Stimulated activated CD8-positive, alpha-beta memory T cell treated with anti-CD3 and anti-CD28 coated beads, Interleukin-4, amount 100 ng/mL, for 1 hour (primary cell): ENCODE measurements at regions not wholly inside any gene's neighbourhood (a gene's known extent, or its start where the extent isn't known, plus 50 kb on each side); places are given as distances from the start of the nearest gene placed in this dataset.

Experiments
- DNase-seq, 2 donors: peaks; one replicate each; pipeline ENCODE4 v3.0.0-alpha.2; 2020; ENCODE audit warnings: low read depth in 2 of 2, low spot score in 1 of 2

GRCh38 chr18:71913641-71914040 is 630.5 kb downstream of the CBLN2 start:
- DNase-seq, result no peak

DNA sequence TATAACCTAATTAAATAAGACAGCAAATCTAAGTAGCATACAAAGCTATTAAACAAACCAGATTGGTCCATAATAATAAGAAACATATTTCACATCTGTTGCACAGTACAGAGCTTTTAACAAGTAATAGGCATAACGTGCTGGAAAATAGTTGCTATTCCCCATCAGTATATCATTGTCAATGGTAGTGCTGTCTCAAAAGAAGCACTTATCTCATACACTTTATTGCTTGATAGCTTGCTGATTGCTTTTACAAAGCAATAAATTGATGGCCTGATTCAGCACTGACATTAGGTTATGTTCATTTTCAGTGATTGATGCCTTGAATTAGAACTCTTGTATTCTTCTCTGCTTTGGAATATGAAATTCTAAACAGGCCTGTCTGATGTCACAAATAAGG is 641.7 kb downstream of the CBLN2 start:
- DNase-seq, result no peak

DNA sequence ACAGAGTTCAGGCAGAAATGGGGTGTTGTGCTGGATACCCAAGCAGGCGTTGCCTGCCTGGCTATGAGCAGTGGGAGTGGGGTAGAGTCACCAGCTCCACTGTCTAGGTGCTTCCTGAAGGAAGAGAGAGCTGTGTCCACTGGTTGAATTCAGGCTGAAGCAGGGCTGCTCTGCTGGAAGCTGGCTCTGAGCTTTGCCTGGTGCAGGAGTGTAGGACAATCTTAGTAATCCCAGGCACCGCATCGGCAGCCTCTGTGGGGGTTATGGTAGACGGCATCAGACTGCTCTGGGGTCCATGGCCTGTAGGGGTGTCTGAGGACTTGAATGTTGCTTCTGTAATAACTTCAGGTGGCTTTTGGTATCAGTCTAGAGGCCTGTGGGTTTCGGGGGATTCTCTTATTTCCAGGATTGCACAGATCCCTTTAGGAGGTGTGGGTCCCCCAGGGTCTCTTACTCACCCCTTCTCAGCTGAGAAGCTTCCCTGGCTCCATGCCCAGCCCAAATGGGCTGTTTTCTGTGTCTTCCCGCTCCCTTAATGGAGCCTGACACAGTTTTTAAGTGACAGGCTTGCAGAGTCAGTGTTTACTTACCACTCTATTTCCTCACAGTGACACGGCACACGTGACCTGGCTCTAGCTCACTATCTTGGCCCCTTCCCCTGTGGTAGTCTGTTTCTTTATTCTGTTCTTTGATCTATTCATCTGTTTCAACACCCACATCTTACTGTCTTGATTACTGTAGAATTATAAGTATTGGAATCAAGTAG is 644.3 kb downstream of the CBLN2 start:
- DNase-seq, result no peak

GRCh38 chr18:71899183-71899582 is 645.0 kb downstream of the CBLN2 start:
- DNase-seq, result no peak

DNA sequence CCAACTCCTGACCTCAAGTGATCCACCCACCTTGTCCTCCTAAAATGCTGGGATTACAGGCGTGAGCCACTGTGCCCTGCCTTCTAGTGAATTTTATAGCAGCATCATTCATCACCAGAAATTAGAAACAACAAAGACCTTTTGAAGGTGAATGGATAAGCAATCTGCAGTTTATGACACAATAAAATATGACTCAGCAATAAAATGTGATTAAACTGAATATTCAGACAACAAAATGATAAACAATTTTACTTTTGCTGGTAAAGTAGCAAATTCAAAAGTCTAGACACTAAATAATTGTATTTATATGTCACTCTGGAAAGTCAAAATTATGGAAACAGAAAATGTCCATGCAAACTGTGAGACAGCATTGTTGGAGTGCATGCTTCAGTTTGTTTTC is 656.6 kb downstream of the CBLN2 start:
- no peak for DNase-seq

DNA sequence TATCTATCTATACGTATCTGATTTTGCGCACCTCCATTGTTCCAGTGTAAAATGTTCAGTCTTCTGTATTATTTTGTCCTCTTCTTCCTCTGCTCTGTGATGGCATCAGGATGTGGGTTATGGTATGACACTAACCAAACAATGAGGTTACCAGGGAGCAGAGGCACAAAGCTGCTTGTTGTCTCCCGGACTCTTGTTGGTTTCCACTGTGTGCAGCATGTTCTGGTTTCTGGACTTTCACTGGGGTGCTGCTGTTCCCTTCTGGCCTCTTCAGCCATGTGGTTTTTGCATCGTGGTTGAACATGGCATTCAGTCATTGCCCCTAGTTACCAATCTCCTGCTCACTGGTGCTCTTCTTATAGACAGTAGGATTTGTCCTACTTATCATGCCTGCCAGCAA is 665.9 kb downstream of the CBLN2 start:
- DNase-seq, result no peak

- no peak for DNase-seq
These were observed 670.4 kb downstream of the CBLN2 start for GRCh38 chr18:71873695-71874094.

DNA sequence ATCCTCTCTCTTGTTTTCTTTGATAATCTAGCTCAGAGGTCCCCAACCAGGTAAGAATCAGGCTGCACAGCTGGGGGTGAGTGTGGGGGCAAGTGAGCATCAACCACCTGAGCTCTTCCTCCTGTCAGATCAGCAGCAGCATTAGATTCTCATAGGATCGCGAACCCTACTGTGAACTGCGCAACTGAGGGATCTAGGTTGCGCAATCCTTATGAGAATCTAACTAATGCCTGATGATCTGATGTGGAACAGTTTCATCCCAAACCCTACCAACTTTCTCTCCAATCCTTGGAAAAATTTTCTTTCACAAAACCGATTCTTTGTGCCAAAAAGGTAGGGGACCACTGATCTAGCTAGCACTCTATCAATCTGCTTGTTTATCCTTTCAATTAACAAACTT is 678.3 kb downstream of the CBLN2 start:
- DNase-seq, result no peak

- no peak for DNase-seq
These were observed 693.5 kb downstream of the CBLN2 start for GRCh38 chr18:71850602-71851001.

DNA sequence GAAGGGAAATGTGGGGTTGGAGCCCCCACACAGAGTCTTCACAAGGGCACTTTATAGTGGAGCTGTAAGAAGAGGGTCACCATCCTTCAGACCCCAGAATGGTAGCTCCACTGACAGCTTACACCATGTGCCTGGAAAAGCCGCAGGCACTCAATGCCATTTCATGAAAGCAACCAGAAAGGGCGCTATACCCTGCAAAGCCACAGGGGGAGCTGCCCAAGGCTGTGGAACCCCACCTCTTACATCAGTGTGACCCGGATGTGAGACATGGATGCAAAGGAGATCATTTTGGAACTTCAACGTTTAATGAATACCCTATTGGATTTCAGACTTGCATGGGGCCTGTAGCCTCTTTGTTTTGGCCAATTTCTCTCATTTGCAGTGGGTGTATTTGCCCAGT is 694.7 kb downstream of the CBLN2 start:
- no peak for DNase-seq

- no peak for DNase-seq
These were observed 697.4 kb downstream of the CBLN2 start for GRCh38 chr18:71846716-71847115.

GRCh38 chr18:71844814-71845213 is 699.3 kb downstream of the CBLN2 start:
- no peak for DNase-seq

DNA sequence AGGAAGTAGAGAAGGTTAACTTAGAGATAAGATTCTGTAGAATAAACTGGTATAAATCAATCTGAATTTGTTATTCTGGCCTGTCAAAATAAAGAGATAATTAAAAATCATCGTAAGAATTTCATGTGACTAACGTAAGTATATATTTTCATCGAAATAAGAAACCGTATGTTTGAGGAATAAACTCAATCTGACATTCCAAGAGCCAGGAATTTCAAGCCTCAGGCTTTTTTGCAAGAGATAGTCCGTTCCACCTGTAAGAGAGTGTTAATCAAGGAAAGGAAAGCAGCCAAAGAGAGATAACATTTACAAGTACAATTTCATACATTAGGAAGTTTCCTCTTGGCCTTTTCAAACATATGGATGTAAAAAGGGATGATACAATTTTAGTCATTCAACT is 701.5 kb downstream of the CBLN2 start:
- DNase-seq, result no peak

DNA sequence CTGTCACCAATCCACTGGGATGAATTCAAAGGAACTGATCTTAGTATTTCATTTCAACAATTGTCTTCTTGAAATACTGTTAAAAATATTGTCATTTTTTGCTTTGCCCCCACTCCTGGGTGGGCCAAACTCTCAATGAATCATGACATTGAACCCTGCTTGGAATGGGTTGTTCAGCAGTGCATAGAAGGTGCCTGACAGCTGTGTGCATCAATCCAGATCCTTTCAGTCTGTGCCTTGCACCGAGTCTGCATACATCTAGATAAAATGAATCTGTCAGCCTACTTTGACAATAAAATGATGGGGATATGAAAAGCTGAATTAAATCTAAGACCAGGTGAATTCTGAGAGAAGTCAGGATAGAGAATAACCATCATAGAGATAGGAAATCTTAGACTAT is 706.6 kb downstream of the CBLN2 start:
- no peak for DNase-seq

DNA sequence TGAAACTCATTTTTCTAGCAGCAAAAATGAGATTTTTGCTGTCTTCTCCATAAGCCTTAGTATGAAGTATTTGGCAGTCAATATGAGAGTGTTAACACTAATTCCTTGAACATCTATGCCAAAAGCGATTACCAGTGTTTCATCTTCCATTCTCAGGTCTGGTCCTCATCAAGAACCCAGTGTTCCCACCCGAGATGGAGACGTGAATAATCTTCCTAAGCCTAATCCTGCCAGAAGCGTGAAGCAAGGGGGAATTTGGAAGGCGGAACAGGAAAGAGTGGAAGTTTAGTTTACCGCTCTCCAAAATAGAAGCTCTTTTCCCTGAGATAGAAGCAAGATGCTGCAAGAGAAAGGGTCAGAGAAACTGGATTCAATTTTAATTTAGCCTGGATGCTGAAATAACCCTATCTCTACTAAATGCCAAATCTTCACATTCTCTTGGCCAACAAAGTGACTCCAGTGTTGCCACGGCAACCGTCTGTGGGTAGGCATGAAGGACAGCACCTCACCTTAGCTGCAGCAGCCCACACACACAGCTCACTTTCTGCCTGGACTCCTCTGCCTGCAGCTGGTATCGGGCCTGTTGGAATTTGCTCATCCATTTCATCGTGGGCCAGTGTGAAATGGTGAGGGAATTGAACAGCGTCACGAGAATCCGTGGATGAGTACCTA is 711.1 kb downstream of the CBLN2 start:
- no peak for DNase-seq

GRCh38 chr18:71831039-71831438 is 713.1 kb downstream of the CBLN2 start:
- DNase-seq, result no peak

GRCh38 chr18:71827301-71827700 is 716.8 kb downstream of the CBLN2 start:
- no peak for DNase-seq

DNA sequence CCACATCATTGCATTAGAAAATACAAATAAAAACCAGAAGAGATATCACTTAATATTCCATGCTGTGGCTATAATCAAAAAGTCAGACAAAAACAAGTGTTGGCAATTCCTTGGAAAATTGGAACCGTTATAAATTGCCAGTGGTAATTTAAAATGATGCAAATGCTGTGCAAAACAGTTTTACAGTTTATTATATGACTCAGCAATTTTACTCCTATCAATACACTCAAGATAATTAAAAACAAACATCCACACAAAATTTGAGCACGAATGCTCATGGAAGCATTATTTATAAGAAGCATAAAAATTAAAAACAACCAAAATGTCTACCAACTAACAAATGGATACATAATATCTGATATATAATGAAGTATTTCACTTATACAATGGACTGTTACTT is 728.8 kb downstream of the CBLN2 start:
- no peak for DNase-seq

DNA sequence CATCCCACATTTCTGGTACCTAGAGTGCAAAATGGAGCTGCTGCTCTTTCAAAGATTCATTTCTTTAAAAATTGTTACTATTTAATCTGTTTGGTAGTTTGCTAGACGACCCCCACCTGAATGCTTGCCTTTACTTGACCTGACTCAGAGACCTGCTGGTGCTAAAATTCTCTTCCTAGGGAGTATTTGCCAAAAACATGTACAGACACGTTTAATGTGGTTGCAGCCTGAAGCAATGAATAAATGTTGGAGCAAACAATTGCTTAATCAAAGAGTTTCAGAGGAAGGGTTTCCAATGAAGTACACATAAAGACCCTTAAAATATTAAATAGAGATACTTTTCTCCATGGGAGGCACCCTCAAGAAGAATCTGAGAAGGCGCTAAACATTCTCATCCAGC is 734.4 kb downstream of the CBLN2 start:
- no peak for DNase-seq

DNA sequence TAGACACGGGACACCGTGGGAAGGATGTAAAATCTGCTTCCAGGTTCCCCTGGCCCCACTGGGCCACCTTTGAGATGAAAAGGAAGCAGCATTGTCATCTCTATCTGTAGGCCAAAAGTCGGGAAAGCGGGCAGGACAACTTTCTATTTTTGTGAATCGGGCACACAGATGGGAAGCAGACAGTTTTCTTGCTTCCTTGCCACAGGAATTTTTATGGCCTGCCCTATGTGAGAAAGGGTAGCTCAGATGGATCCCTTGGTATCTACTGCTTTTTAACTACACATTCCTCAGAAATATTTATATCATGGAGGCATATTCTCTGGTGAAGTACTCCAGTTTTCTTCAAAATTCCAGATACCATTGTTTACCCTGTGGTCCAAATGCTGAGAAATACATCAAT is 735.5 kb downstream of the CBLN2 start:
- DNase-seq, result no peak

GRCh38 chr18:71807586-71807985 is 736.6 kb downstream of the CBLN2 start:
- DNase-seq, result no peak

DNA sequence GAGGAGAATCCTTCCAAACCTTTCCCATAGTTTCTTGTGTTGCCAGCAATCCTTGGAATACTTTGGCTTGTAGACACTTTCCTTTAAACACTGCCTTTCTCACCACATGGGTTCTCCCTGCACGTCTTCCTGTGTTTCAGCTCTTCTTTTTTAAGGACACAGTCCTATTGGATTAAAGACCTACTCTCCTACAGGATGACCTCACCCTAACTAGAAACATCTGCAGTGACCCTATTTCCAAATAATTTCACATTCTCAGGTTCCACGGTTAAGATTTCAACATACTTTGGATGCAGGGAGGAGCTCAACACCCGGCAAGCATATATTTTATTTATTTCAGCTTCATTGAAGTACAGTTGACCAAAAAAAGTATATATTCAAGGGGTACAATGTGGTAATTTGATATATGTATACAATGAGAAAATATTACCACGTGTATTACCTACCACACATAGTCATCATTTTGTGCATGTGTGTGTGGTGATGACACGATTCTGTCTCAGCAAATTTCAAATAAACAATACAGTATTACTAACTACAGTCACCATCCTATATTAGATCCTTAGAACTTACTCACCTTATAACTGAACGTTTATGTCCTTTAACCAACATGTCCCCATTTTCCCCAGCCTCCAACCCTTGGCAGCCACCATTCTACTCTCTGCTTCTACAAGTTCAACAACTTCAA is 745.0 kb downstream of the CBLN2 start:
- no peak for DNase-seq
